ENCODE measurements at regions not wholly inside any gene's neighbourhood (a gene's known extent, or its start where the extent isn't known, plus 50 kb on each side); places are given as distances from the start of the nearest gene placed in this dataset.
A peak's percentile ranks its signal among the peaks of the same experiment; 100 is the strongest.

DNA sequence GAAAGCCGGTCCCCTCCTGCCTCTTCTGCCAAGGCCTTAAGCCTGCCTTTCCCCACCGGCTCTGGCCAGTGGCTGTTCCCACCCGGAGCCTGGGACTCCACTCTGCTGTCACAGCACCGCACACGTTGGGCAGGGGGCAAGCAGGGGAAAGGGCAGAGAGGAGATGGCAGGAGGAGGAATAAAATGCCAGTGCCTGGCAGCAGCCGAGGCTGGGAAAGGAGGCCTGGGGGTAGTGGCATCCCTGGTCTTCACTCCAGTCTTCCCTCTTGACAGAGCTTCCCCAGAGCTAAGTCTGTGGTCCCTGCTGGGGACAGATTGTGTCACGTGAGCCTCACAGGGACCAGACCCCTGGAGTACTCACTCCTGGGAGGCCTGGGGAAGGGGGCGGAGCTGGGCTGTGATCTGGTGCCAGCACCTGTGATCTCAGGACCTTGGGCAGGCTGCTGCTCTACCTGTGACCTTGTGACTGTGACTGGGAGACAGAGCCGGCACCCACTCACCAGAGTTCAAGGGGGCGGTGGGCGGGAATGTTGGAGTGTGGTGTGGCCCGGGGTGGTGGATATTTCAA is 97.2 kb upstream of the GSE1 start (continued):
- TF ChIP-seq, protein P1, sequence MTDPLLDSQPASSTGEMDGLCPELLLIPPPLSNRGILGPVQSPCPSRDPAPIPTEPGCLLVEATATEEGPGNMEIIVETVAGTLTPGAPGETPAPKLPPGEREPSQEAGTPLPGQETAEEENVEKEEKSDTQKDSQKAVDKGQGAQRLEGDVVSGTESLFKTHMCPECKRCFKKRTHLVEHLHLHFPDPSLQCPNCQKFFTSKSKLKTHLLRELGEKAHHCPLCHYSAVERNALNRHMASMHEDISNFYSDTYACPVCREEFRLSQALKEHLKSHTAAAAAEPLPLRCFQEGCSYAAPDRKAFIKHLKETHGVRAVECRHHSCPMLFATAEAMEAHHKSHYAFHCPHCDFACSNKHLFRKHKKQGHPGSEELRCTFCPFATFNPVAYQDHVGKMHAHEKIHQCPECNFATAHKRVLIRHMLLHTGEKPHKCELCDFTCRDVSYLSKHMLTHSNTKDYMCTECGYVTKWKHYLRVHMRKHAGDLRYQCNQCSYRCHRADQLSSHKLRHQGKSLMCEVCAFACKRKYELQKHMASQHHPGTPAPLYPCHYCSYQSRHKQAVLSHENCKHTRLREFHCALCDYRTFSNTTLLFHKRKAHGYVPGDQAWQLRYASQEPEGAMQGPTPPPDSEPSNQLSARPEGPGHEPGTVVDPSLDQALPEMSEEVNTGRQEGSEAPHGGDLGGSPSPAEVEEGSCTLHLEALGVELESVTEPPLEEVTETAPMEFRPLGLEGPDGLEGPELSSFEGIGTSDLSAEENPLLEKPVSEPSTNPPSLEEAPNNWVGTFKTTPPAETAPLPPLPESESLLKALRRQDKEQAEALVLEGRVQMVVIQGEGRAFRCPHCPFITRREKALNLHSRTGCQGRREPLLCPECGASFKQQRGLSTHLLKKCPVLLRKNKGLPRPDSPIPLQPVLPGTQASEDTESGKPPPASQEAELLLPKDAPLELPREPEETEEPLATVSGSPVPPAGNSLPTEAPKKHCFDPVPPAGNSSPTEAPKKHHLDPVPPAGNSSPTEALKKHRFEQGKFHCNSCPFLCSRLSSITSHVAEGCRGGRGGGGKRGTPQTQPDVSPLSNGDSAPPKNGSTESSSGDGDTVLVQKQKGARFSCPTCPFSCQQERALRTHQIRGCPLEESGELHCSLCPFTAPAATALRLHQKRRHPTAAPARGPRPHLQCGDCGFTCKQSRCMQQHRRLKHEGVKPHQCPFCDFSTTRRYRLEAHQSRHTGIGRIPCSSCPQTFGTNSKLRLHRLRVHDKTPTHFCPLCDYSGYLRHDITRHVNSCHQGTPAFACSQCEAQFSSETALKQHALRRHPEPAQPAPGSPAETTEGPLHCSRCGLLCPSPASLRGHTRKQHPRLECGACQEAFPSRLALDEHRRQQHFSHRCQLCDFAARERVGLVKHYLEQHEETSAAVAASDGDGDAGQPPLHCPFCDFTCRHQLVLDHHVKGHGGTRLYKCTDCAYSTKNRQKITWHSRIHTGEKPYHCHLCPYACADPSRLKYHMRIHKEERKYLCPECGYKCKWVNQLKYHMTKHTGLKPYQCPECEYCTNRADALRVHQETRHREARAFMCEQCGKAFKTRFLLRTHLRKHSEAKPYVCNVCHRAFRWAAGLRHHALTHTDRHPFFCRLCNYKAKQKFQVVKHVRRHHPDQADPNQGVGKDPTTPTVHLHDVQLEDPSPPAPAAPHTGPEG (CRISPR knock-in tag; IDR thresholded peaks at IDR 0.05), result peak; percentile 44; the same call in 1 of the 2 replicates
- TF ChIP-seq ZFX (CRISPR knock-in tag; IDR thresholded peaks at IDR 0.05; ENCODE audit: low read depth), result peak; percentile 66
- TF ChIP-seq ELF1 (CRISPR knock-in tag; IDR thresholded peaks at IDR 0.05), result no peak
- no peak for TF ChIP-seq ZNF672 (CRISPR knock-in tag; IDR thresholded peaks at IDR 0.05)
- TF ChIP-seq, protein P2, sequence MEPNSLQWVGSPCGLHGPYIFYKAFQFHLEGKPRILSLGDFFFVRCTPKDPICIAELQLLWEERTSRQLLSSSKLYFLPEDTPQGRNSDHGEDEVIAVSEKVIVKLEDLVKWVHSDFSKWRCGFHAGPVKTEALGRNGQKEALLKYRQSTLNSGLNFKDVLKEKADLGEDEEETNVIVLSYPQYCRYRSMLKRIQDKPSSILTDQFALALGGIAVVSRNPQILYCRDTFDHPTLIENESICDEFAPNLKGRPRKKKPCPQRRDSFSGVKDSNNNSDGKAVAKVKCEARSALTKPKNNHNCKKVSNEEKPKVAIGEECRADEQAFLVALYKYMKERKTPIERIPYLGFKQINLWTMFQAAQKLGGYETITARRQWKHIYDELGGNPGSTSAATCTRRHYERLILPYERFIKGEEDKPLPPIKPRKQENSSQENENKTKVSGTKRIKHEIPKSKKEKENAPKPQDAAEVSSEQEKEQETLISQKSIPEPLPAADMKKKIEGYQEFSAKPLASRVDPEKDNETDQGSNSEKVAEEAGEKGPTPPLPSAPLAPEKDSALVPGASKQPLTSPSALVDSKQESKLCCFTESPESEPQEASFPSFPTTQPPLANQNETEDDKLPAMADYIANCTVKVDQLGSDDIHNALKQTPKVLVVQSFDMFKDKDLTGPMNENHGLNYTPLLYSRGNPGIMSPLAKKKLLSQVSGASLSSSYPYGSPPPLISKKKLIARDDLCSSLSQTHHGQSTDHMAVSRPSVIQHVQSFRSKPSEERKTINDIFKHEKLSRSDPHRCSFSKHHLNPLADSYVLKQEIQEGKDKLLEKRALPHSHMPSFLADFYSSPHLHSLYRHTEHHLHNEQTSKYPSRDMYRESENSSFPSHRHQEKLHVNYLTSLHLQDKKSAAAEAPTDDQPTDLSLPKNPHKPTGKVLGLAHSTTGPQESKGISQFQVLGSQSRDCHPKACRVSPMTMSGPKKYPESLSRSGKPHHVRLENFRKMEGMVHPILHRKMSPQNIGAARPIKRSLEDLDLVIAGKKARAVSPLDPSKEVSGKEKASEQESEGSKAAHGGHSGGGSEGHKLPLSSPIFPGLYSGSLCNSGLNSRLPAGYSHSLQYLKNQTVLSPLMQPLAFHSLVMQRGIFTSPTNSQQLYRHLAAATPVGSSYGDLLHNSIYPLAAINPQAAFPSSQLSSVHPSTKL (CRISPR knock-in tag; IDR thresholded peaks at IDR 0.05), result peak; percentile 91
- TF ChIP-seq, protein P3, sequence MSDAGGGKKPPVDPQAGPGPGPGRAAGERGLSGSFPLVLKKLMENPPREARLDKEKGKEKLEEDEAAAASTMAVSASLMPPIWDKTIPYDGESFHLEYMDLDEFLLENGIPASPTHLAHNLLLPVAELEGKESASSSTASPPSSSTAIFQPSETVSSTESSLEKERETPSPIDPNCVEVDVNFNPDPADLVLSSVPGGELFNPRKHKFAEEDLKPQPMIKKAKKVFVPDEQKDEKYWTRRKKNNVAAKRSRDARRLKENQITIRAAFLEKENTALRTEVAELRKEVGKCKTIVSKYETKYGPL (CRISPR knock-in tag; IDR thresholded peaks at IDR 0.05), result no peak
- no peak for TF ChIP-seq ASH2L (IDR thresholded peaks at IDR 0.05; ENCODE audit: insufficient read length, low read depth, low read length)
- TF ChIP-seq MXI1 (IDR thresholded peaks at IDR 0.05; ENCODE audit: borderline replicate concordance, low read depth, low read length), result peak; percentile 14; the same call in 1 of the 3 replicates
- TF ChIP-seq ZNF564 (CRISPR knock-in tag; IDR thresholded peaks at IDR 0.05), result peak; percentile 58; the same call in 1 of the 2 replicates
- TF ChIP-seq, protein P4, sequence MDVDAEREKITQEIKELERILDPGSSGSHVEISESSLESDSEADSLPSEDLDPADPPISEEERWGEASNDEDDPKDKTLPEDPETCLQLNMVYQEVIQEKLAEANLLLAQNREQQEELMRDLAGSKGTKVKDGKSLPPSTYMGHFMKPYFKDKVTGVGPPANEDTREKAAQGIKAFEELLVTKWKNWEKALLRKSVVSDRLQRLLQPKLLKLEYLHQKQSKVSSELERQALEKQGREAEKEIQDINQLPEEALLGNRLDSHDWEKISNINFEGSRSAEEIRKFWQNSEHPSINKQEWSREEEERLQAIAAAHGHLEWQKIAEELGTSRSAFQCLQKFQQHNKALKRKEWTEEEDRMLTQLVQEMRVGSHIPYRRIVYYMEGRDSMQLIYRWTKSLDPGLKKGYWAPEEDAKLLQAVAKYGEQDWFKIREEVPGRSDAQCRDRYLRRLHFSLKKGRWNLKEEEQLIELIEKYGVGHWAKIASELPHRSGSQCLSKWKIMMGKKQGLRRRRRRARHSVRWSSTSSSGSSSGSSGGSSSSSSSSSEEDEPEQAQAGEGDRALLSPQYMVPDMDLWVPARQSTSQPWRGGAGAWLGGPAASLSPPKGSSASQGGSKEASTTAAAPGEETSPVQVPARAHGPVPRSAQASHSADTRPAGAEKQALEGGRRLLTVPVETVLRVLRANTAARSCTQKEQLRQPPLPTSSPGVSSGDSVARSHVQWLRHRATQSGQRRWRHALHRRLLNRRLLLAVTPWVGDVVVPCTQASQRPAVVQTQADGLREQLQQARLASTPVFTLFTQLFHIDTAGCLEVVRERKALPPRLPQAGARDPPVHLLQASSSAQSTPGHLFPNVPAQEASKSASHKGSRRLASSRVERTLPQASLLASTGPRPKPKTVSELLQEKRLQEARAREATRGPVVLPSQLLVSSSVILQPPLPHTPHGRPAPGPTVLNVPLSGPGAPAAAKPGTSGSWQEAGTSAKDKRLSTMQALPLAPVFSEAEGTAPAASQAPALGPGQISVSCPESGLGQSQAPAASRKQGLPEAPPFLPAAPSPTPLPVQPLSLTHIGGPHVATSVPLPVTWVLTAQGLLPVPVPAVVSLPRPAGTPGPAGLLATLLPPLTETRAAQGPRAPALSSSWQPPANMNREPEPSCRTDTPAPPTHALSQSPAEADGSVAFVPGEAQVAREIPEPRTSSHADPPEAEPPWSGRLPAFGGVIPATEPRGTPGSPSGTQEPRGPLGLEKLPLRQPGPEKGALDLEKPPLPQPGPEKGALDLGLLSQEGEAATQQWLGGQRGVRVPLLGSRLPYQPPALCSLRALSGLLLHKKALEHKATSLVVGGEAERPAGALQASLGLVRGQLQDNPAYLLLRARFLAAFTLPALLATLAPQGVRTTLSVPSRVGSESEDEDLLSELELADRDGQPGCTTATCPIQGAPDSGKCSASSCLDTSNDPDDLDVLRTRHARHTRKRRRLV (CRISPR knock-in tag; IDR thresholded peaks at IDR 0.05), result 0 out of 2 replicates have a peak, but pooled peaks have one; percentile 65
- peak; percentile 53; the same call in 1 of the 2 replicates for TF ChIP-seq ZFP37 (CRISPR knock-in tag; IDR thresholded peaks at IDR 0.05; ENCODE audit: borderline replicate concordance)
- TF ChIP-seq MED8 (CRISPR knock-in tag; IDR thresholded peaks at IDR 0.05; ENCODE audit: insufficient replicate concordance), result peak; percentile 79
